NK-92 (cell line): ENCODE measurements at regions not wholly inside any gene's neighbourhood (a gene's known extent, or its start where the extent isn't known, plus 50 kb on each side); places are given as distances from the start of the nearest gene placed in this dataset.

Experiments
- DNase-seq: peaks from one replicate; lab custom pipeline; 2025; ENCODE audit not compliant: unreplicated experiment; lab: John Stamatoyannopoulos, UW

DNA sequence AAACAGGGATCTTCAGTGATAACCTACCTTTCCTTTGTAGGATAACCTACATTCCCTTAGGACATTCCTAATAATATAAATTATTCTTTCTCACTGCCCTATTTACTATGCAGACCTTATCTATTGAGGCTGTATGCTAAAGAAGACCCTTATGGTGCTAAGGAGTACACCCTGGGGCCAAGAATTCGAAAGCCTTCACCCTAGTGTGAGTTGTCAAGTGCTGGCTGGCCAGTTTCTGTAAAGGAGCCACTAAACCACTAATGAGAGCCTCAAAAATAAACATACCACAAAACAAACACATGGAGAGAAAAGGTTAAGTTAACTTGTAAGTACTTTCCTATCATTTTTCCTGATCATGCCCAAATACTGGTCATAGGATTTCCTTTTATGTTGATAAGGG is 315.0 kb upstream of the CAMK1G start:
- no peak for DNase-seq

DNA sequence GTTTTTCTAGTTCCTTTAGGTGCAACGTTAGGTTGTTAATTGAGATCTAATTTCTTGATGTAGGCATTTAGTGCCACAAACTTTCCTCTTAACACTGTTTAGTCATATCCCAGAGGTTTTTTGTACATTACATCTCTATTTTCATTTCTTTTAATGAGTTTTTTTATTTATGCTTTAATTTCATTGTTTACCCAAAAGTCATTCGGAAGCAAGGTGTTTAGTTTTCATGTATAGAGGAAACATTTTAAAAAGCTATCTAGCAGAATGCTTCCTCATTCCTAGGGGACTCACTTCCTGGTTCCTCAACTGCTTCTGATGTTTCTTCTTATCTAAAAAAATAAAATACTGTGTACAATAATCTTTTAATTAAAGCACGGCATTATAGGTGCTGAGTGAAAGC is 307.2 kb upstream of the CAMK1G start:
- no peak for DNase-seq

DNA sequence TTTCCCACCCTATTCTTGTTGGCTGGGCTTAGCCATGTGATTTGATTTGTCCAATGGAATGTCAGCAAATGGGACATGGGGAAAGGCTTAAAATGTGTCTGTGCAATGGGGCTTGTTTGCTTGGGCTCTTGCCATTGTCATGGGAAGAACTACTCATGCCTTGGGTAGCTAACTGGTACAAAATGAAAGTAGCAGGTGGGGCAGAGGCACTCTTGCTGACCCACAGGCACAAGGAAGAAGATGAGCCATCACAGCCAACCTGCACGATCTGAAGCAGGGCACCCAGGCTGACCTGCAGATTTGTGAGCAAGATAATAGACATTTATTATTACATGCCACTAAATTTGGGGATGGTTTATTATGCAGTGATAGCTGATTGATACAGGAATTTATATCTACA is 305.9 kb upstream of the CAMK1G start:
- DNase-seq, result no peak

DNA sequence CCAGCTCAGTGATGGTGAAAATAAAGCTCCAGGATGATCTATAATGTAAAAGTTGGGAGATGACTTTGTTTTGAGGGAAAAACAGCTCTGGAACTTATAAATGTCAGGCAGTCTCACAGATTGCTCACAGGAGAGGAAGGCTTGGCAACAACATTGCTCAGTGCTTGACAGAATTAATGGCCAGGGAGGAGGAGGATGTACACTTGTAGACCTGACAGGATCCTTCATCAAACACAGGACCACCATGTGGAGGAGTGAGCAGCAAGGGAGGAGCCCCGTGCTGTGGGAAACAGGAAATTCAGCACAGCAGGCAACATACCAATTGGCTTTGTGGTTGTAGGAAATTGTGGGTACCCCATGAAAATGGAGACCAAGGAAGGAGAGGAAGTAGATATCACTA is 291.8 kb upstream of the CAMK1G start:
- no peak for DNase-seq

DNA sequence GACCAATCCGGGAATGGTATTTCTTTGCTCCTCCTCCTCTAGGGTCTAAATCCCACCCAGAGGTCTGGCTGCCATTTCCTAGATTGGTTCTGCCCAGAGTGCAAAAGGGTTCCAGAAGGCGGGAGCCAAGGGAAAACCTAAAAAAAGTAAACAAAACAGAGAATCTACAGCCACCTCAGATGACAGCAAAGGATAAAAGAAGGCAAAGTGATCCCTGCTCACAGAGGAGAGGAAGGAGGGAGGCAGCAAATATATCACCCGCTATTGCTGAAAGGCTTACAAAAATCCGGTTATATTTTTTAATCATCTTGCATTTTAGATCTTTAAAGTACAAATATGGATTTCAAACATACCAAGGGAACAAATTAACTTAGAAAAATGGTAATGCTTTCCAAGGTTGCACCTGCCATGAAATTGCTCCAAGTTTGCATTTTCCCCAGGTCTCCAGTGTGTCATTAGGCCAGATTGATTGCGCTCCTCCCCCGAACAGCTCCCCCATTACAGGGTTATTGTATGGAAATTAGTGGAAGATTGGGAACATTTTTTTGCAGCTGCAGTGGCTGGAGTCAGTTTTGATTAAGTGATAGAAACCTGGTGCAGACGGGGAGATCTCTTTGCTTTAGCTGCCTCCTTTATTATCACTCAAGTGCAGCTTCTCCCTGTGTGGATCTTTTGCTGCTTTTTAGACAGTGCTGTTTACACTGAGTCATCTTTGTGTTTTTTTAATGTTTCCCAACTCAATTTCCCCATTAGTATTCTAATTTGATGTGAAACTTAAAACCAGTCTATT is 280.5 kb upstream of the CAMK1G start:
- no peak for DNase-seq

DNA sequence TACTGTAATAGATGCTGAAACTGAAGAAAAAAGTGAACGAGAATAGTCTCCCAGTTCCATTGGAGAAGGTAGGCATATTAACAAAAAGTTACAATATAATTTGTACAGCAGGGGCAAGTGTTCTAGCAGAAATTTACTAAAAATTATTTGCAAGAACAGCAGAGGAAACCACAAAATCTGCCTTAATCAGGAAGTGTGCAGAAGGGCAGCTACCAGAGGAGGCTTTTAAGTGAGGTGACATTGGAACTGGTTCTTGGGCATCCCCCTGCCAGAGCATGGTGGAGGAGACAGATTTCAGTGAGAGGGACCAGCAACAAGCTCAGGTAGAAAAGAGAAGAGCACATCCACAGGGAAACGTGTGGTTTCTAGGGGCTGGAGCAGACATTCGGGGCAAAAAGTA is 279.3 kb upstream of the CAMK1G start:
- DNase-seq, result no peak

DNA sequence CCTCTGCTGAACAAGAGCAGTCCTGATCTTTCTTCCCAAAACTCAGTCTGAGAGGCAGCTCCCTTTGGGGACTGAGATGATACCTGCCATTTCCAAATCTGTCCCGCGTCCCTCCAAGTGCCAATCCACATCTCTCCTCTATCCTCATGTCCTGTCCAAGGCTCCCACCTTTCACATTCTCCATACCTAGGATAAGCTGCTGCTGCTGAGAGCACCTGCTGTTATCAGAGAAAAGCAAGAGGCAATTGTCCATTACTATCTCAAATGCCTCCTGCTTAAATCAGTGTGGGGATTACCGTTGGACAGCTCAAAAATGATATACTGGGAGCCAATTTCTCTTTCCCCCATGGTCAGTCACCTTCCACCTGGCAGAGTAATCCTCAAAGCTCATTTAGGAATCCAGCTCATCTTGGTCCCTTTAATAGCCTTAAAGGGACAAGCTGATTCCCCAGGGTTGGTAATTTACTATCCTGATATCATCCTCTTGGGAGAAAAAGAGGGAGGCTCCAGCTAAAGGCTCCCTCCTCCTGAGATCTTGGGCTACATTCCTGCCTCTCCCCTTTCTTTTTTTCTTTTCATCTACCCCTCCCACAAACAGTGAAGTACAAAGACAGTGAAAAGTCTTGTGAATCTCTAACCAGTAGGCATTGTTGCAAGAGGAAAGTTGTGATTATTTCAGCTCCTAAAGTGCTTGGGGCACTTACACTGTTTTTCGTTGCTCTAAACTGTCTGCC is 278.1 kb upstream of the CAMK1G start:
- no peak for DNase-seq

DNA sequence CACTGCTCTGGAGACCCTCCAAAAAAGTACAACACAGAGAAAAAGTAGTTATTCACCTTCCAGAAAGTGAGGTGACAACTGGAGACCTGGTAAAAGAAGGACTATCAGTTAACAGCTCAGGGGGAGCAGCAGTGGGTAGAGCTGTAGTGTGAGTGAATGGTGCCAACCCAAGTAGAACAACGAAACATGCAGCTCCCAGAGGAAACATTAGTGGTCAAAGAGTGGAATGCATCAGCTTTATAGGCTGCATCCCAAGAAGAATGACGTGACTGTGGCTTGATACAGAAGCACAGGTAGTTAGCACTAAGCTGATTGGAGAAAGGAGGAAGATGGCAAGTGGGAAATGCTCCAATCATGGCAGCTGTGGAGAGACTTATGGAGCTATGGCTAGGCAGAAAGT is 275.7 kb upstream of the CAMK1G start:
- no peak for DNase-seq

DNA sequence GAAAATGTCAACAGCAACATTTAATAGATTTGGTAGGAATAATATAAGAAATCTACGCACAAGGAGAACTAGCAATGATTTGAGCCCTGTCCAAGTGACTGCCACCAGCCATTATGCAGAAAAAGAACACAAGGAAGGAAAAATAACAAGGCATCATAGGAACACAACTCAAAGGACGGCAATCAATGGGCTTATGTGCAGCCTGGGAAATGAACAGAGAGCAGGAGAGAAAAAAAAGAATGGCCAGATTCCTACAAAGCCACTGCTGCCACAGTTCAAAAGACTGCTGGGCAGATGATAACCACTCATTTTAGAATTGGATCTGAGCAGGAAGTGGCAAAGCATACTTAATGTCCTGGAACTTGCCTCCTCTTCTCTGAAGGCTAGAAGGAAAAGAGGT is 274.3 kb upstream of the CAMK1G start:
- DNase-seq, result no peak

DNA sequence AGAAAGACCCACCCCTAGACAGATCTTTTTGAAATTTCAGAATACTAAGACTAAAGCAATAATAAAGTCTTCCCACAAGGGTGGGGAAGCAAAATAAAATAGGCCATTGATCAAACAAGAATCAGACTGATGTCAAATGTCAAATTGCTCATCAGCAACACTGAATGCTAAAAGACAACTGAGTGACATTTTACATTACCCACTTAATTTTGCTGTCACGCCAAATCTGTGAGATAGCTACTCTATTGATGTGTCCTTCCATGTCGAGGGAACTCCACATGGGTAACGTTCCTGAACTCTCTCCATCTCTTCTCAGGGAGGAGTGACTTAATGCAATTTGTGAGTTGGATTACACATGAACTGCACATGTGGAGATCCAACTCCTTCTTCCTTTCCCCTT is 271.7 kb upstream of the CAMK1G start:
- no peak for DNase-seq

DNA sequence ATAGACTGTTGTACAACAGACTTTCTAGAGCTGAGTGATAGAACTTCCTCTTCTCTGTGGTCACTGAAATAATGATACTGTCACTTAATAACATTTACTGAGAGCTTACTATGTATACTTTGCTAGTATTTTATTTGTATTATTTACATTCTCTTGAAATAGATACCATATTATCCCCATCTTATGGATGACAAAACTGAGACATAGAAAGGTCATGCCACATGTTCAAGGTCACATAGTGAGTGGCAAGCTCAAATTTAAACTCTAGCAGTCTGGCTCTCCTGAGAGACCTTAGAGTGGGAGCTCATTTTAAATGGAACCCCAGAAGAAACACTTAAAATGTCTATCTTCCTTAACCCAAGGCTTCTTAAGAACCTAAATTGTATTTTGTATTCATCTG is 266.6 kb upstream of the CAMK1G start:
- DNase-seq, result no peak

DNA sequence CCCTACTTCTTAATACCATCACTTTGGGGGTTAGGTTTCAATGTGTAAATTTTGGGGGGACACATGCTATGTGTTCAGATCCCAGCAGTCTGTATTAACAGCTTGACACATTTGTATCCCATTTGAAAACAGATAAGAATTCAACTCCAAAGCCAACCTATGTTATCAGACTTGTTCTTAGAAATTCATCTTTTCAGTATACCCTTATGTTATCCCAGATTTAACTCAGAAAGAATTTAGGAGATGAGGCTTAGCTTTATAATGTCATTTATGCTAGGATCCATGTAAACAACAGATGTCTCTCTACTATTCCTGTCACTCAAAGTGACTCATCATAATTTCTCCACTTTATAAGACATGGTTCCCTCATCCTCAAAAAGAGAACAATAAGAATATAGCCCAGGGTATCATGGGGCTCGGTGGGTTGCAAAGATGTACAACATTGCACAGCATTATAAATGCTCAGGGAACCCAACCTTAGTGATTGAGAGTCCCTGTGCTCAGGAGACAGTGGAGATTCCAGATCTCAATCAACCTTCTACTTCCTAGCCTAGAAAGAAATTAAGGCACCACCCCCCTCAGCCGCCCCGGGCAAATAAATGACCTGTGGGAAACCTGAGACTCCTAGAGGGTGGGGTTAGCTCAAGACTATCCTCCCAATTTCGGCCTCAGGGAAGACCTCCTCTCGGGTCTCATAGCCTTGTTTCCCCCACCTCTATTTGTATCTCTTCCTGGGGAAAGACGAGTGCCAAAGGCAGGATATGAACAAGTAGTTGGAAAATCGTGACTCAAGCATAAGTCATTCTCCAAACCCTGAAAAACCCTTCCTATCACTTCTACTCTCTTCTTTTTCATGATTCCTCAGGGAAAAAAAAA is 265.1 kb upstream of the CAMK1G start:
- no peak for DNase-seq

DNA sequence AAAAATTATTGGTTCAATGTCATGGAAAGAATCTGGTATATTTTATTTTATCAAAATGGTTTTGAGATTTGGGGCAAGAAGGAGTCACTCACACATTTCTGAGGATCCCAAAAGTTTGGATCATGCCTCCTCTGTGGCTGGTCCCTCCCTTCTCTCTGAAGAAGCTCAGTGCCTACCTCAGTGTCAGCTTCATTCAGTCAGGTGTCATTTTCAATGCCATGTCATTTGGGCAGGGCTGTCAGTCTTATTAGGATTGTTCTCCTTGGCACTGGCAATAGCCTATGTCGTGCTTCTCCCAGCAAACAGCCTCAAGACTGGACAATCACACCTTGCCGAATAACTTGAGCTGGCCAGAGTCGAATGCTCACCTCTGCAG is 264.5 kb upstream of the CAMK1G start:
- no peak for DNase-seq

DNA sequence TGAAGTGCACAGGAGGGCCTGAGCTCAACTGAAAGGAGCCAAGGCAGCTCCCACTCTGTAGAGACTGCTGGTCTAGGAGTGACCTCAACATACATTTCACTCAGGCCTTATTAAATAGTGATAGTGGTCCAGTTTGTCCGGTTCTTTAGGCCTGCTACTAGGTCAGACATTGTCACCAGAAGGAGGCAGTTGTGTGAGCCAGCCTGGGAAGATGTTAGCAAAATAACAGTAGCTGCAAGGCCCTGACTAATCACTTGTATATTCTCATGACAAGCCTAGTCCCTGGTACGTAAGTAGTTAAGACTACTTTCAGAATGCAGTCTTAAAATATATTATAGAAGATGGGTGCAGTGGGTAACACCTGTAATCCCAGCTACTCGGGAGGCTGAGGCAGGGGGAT is 264.0 kb upstream of the CAMK1G start:
- DNase-seq, result no peak

DNA sequence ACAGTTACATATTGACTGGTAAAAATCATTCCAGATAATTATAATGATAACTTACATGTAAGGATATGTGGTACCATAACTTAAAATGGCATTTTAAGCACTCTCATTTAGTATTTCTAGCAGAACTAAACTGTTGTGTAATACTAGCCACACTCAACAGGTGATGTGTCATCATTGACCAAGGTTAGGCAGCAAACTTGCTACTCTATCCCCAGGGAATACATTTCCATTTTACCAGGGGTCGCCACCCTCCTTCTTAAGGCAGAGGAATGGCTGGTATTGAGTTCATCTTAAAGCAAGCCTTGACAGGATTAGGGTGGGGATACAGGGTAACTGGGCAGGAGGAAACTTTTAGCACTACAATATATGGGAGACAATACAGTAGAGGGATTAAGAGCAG is 259.8 kb upstream of the CAMK1G start:
- DNase-seq, result no peak

DNA sequence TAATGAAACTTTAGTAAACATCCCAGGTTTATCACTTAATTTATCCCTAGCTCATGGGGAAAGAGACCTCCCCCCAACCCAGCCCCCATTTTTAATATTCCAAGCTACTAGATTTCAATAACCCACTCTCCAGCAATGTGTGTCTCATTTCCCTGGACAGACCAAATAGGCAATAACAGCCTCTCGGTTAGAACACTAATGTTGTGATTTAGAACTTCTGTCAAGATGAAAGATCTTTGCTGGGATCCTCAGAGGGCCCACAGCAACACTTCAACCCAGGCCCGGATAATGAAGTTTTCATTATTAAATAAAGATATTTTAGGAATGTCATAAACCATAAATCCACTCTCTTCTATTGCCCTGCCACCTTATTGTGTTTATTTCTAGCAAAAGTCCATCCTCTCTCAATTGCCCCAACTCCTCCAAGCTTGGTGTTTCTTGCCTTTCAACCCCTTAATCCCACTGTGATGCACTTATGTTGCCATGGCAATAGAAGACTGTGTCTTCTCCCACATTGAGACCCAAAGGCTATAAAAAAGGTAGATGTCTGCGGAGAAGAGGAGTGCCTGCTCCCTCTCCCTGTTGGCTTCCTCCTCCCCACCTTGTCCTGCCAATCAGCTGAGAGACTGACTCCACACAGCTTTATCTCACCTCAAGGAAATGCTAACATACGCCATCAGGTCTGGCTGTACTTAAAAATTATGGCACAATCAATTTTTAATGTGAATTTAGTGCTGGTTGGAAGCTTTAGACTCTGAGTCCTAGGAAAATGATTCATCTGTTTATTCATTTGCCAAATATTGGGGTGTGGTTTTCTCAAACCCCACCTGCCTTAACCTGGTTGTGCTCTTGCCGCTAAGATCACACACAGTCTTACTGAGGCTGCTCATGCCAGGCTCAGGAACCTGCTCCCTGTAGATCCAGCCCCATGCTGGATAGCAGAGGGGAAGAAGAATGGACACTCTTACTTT is 258.3 kb upstream of the CAMK1G start:
- no peak for DNase-seq

DNA sequence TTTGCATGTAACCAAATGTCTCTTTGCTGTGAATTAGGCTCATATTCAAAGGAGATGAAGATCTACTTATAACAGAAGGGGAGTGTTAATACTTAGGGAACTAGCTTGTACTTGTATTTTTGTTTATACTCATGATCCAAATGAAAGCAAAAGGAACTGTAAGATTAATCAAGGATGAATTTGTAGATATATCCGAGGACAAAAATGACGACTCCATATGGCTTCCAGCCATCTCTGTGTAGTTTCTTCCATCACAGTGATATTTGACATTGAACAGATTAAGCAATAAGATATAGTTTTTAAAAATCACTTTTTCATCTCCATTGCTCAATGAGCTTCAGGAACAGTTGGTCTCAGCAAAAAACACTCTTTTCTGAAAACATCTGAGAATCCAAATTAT is 257.4 kb upstream of the CAMK1G start:
- DNase-seq, result no peak

DNA sequence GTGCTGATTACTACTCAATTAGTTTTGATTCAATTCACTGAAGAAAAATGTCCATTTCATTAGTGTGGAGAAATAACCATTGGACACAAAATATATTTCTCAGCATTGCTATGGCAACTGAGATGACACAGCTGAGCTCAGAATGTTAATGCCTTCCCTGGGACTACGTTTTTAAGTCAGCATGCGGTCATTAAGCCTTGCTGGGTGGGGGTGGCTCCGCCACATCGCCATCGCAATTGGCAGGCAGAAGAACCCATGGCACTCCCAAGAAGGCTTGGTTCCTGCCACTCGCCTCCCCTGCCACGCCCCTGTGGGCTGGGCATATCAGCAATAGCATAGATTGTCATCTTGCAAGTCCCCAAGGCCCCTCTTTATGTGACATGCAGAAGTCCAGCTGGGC is 256.7 kb upstream of the CAMK1G start:
- no peak for DNase-seq

DNA sequence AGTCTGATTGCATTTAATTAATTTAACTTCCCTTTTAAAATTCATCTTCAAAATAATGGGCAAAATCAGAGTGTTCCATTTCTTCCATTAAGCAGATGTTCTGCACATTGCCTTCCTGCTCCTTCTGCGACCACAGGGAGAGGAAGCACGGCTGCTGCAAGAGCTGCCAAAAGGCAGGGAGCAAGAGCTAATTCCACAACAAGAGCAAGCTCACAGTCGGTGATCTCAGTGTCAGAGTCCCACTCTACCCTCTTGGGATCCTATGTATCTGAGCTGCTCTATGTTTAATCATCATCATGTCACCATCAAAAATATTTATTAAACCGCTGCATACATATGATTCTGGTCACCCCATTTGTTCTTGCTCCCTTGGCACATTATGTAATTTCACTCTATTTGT is 255.3 kb upstream of the CAMK1G start:
- DNase-seq, result no peak

DNA sequence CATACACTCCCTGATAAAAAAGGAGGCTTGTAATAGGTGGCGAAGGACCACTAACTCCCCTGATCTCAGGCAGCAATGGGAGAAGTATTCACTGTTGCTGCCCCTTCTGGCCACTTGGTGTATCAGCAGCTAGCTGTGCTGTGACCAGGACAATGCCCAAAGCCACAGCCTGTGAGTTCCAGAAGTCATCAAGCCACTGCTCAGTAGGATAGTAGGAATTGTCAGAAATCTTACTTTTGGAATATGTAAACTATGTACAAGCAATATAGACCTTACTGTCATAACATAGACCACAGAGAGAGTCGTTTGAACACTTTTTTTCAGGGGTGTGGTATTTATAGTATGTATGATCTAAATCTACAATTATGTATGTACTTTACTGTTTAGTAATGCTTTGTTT is 248.3 kb upstream of the CAMK1G start:
- no peak for DNase-seq

DNA sequence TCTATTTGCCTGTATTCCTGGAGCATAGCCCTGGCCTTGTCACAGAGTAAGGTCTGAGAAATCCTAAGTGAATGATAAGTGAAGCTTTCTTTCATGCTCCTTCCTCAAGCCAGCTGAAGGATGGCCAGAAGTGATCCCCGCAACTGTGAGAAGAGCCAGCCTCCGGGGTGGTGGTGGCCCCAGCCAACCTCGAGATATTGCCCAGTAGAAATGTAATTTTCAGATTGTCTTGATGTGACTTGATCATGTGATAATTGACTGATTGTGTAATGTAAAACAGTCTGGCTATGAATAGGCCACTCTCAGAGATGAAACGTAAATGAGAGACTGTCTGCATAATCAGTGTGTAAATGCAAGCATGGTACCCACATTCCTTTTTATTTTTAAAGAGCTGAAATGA is 242.4 kb upstream of the CAMK1G start:
- no peak for DNase-seq
